Fibroblast of upper back skin (primary cell): ENCODE measurements at regions not wholly inside any gene's neighbourhood (a gene's known extent, or its start where the extent isn't known, plus 50 kb on each side); places are given as distances from the start of the nearest gene placed in this dataset.
"Not testable (repeated sequence)": the region's sequence is repeated elsewhere in the genome, so short reads cannot be mapped to it uniquely, and the experiment has no call there.

Experiments used
- DNase-seq: peaks from one replicate; pipeline ENCODE4 v3.0.0-alpha.2; 2013

- no peak for DNase-seq
Observed at GRCh38 chr2:163066085-163066484, 227.5 kb upstream of the KCNH7 start.

GRCh38 chr2:163062524-163062923 lies 224.0 kb upstream of the KCNH7 start:
- no peak for DNase-seq

- no peak for DNase-seq
Observed at GRCh38 chr2:163046615-163047014, 208.0 kb upstream of the KCNH7 start.

GRCh38 chr2:163045830-163046229 lies 207.3 kb upstream of the KCNH7 start:
- DNase-seq = no peak

GRCh38 chr2:163044114-163044513 lies 205.5 kb upstream of the KCNH7 start:
- DNase-seq = no peak

GRCh38 chr2:163043201-163043600 lies 204.6 kb upstream of the KCNH7 start:
- DNase-seq = no peak

GRCh38 chr2:163039266-163039665 lies 200.7 kb upstream of the KCNH7 start:
- no peak for DNase-seq

- DNase-seq = no peak
Observed at GRCh38 chr2:163028807-163029206, 190.2 kb upstream of the KCNH7 start.

- DNase-seq = not testable (repeated sequence)
Observed at GRCh38 chr2:163026136-163026775, 187.7 kb upstream of the KCNH7 start.

GRCh38 chr2:163016882-163017281 lies 178.3 kb upstream of the KCNH7 start:
- DNase-seq = not testable (repeated sequence)

- DNase-seq = no peak
Observed at GRCh38 chr2:163011000-163011399, 172.4 kb upstream of the KCNH7 start.

- no peak for DNase-seq
Observed at GRCh38 chr2:163008642-163009041, 170.1 kb upstream of the KCNH7 start.

- DNase-seq = no peak
Observed at GRCh38 chr2:162994718-162995117, 156.2 kb upstream of the KCNH7 start.

GRCh38 chr2:162992828-162993227 lies 154.3 kb upstream of the KCNH7 start:
- no peak for DNase-seq

GRCh38 chr2:162989507-162989906 lies 150.9 kb upstream of the KCNH7 start:
- DNase-seq = no peak

GRCh38 chr2:162974771-162975170 lies 136.2 kb upstream of the KCNH7 start:
- DNase-seq = no peak

- DNase-seq = no peak
Observed at GRCh38 chr2:162972383-162972782, 133.8 kb upstream of the KCNH7 start.

- DNase-seq = no peak
Observed at GRCh38 chr2:162968306-162968705, 129.7 kb upstream of the KCNH7 start.

- no peak for DNase-seq
Observed at GRCh38 chr2:162967811-162968210, 129.2 kb upstream of the KCNH7 start.

- DNase-seq = no peak
Observed at GRCh38 chr2:162967147-162967546, 128.6 kb upstream of the KCNH7 start.

GRCh38 chr2:162965191-162965590 lies 126.6 kb upstream of the KCNH7 start:
- DNase-seq = no peak

GRCh38 chr2:162964513-162964912 lies 125.9 kb upstream of the KCNH7 start:
- DNase-seq = no peak

GRCh38 chr2:162963156-162963555 lies 124.6 kb upstream of the KCNH7 start:
- DNase-seq = no peak

GRCh38 chr2:162945785-162946184 lies 107.2 kb upstream of the KCNH7 start:
- no peak for DNase-seq

- DNase-seq = no peak
Observed at GRCh38 chr2:162938387-162938786, 99.8 kb upstream of the KCNH7 start.

GRCh38 chr2:162934191-162934590 lies 95.6 kb upstream of the KCNH7 start:
- DNase-seq = peak; percentile 28
